GM18951 (cell line): ENCODE measurements at regions not wholly inside any gene's neighbourhood (a gene's known extent, or its start where the extent isn't known, plus 50 kb on each side); places are given as distances from the start of the nearest gene placed in this dataset.

Source experiments
- POLR2A ChIP-seq: IDR thresholded peaks from 4 replicates; pipeline ENCODE4 v1.6.1; 2011; ENCODE audit warnings: mild to moderate bottlenecking; ENCODE audit not compliant: insufficient read length, insufficient read depth; ENCODE audit errors: extremely low read depth
- in situ Hi-C: fragments of 300-500 bp; cut with MboI; formaldehyde crosslinking; loops from one replicate; pipeline ENCODE4 v1.12.0; 2022; ENCODE audit warnings: low sequenced_read_pairs, mixed read lengths, inconsistent platforms; ENCODE audit not compliant: unreplicated experiment

- no peak for TF ChIP-seq POLR2A
Measured at GRCh38 chr10:113329121-113329596, 223.7 kb upstream of the HABP2 start.

DNA sequence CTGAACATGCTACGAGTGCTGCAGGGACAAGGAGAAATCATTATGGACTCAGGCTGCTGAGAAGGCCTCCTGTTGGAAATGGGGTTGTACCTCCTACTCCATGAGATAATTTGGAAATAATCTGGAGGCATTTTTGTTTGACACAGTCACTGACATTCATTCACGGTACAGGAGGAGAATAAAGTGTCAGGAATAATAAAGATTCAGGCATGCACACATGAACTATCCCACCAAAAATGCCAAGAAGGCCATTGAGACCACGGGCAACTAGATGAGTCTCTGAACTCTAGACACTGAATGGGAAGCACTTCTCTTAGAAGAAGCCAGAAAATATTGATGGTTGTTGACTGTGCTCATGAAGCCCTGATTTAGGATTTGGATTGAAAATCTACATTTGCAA is 220.9 kb upstream of the HABP2 start:
- in situ Hi-C loops, result no loop called here
- no peak for TF ChIP-seq POLR2A

More at GRCh38 chr10:113329121-113329596, 223.7 kb upstream of the HABP2 start:
- in situ Hi-C loops, result no loop called here

GRCh38 chr10:113333313-113333712 is 219.5 kb upstream of the HABP2 start:
- in situ Hi-C loops, result no loop called here
- no peak for TF ChIP-seq POLR2A

- in situ Hi-C loops, result no loop called here
- TF ChIP-seq POLR2A, result no peak
Measured at GRCh38 chr10:113335592-113335991, 217.3 kb upstream of the HABP2 start.

DNA sequence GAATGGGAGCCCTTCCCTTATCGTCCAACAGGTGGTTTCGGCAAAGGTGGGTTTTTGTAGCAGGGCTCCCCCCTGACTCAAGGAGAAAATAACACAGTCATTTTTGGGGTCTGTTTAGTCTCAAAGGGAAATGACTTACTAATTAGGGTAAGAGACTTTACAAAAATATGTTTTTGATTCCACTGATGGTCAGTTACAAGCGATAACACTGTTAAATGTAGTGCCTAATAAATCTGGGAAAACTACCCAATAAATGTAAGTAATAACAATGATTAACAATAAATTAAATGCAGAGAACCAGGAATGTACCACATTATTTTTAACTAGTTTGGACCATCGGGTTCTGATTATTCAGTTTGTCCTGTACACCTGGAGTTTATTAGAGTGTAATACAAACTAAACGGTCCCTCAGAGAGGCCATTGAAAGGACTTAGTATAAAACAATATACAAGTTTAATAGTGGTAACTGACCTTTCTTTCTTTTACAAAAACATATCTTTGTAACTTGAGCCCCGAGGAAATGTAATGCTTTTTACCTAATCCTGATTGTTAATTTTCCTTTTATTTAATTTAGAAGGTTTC is 216.2 kb upstream of the HABP2 start:
- in situ Hi-C loops, result no loop called here
- no peak for TF ChIP-seq POLR2A

DNA sequence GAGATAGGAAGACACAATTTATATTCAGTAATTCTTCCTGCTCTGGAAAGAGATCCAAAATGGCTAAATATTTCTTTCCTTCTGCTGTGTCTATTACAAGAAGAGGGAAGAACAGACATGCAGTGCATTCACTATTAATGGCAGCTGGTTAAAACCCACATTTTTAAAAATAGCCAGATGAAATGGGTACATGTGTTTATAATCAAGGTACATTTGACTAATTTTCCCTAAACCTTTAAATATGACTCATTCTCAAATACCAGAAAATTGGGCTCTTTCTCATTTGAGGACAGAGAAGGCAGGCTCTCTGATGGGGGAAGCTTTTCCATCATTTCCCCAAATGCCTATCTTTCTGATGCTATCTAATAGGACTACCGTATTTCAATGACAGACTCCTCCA is 215.7 kb upstream of the HABP2 start:
- in situ Hi-C loops, result no loop called here
- no peak for TF ChIP-seq POLR2A

DNA sequence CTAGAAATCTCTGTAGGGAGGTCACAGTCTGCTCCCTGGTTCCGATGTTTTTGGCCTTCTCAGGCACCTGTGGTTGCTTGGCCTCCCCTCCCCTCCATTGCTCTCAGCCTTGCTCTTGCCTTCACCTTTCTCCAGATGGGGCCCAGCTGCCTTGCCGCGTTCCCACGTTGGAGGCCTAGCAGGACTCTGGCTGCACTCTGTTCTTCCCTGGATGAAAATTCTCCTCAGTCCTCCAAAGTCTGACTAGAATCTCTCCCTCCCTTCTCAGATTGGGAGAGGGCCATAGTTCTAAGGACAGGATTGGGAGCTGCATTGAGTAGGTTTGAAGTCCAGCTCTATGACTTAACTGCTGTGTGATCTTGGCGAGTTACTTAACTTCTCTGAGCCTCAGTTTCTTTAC is 213.7 kb upstream of the HABP2 start:
- in situ Hi-C loops, result no loop called here

DNA sequence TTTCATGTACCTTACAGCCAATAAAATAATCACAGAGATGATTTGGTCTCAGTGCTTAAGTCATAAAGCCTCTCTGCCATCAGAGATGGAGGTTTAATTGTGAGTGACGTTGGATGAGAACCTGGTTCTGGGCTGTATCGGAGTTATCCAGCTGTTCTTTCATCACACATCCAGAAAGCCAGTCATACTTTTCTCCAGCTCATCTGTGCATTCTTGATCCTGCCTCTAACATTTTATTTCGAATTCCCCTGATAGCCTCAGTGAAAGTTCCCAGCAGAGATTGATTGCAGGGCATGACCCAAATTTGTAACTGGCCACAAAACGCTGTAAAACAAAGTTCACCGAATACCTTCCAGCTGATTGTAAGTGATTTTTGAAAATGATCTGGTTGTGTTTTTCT is 212.6 kb upstream of the HABP2 start:
- in situ Hi-C loops, result no loop called here
- no peak for TF ChIP-seq POLR2A

More for the DNA sequence above, 213.7 kb upstream of the HABP2 start:
- no peak for TF ChIP-seq POLR2A

GRCh38 chr10:113341138-113341537 is 211.7 kb upstream of the HABP2 start:
- no peak for TF ChIP-seq POLR2A
- in situ Hi-C loops, result no loop called here

DNA sequence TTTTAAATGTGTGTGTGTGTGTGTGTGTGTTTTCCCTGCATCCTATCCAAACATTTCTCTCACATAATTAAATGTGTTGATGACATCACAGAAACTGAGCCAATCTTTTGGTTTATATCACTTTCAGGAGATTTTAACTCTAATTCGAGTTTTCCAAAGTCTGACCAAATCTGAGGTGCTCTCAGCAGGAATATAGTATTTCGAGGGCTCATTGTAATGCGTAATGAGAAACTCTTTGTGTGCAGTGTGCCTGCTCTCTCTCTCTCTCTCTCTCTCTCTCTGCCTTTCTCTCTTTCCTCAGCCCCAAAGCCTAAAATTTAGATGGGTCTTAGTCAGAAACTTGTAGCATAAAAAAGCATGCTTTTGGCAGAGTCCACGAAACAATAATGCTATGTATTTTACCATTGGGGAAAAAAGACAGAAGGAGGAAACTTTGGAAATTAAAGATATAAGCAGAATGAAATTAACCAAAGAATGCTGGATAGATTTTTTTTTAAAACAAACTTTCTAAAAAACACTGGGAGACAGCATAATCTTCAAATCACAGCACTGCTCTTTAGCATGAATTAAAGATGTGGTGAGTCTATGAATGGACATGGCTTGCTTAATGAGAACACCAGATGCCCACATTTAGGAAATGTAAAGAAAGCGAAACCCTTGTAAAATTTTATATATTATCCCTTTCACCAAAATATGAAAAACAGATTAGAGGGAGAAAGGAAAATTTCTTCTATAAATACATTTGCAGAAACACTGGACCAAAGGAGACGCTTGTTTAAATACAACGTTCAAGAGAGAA is 206.8 kb upstream of the HABP2 start:
- in situ Hi-C loops, result no loop called here
- no peak for TF ChIP-seq POLR2A

DNA sequence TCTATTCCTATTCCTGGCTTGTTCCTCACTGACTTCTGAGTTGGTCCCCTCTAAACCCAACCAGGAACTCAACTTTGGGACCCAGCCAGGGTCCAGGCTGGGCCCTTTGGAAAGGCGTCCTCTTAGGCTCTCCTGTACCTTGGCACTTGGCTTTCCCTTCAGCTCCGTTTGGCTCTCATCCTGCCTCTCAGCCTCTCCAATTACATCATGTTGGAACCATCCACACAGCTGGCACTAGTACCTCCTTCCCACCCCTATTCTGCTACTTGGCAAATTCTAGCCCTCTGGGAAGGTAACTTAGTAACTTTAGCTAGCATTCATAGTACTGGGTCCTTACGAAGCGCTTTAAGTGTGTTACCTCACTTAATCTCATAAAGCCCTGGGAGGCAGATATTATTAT is 205.3 kb upstream of the HABP2 start:
- no peak for TF ChIP-seq POLR2A
- in situ Hi-C loops, result no loop called here

DNA sequence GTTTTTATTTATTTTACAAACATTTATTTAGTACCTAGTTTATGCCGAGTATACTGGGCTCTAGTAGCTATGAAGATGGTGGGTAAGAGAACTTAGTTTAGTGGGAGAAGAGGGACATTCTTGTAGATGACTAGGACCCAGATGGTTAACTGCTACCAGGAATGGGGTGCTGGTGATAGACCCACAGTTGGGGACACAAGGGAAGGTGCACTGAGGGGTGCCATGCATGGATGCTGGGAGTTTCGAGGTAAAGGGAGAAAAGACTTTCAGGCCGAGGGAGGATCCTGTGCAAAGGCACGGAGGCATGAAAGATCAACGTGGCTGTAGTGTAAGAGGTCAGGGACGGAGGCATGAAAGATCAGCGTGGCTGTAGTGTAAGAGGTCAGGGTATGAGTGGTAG is 204.2 kb upstream of the HABP2 start:
- in situ Hi-C loops, result no loop called here
- TF ChIP-seq POLR2A, result no peak

DNA sequence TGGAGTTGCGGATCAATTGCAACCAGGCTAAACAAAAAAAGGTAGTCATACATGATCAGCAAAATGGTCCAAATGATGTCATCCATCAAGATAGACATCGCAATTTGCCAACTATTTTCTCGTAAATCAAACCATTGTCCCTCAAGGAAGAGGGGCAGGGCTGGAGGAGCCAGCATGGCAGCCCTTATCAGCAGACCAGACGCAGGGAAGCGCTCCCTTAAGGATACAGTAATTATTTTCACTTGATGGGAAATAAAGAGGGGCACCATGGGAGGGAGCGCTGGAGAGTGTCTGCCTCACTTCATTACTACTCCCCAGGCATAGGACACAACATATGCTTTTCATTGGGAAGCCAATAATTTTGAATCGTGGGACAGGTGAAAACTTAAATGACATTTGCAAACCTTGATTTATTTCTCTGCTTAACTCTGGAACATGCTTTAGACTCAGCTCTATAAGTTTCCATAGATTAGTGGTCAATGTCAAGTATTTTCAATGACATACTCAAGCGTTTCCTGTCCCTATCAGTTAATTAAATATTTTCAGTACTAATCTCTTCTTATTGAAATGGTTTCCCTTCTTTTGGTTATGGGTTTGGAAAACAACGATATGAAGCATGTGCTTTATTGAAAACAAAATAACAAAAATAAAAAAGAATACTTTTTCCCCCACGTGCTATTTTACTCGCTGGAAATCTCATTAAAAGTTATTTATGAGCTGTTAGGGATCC is 202.4 kb upstream of the HABP2 start:
- in situ Hi-C loops, result no loop called here
- no peak for TF ChIP-seq POLR2A
